H9 (cell line): ENCODE measurements at regions not wholly inside any gene's neighbourhood (a gene's known extent, or its start where the extent isn't known, plus 50 kb on each side); places are given as distances from the start of the nearest gene placed in this dataset.
A peak's percentile ranks its signal among the peaks of the same experiment; 100 is the strongest.

Source experiments
- DNase-seq: peaks from one replicate; pipeline ENCODE4 v3.0.0-alpha.2; 2017
- H2AFZ ChIP-seq: one replicate; pipeline ENCODE4 v1.6.1; 2013; ENCODE audit warnings: mild to moderate bottlenecking, low read length, control low read depth, moderate library complexity
- H2AK5ac ChIP-seq: 2 replicates; pipeline ENCODE4 v1.6.1; 2013; ENCODE audit warnings: low read length, control low read depth, mixed read lengths; ENCODE audit not compliant: insufficient read length
- H2BK120ac ChIP-seq: one replicate; pipeline ENCODE4 v1.6.1; 2013; ENCODE audit warnings: low read depth, mild to moderate bottlenecking, low read length, control low read depth, inconsistent platforms; ENCODE audit not compliant: poor library complexity, severe bottlenecking
- H2BK12ac ChIP-seq: 2 replicates; pipeline ENCODE4 v1.6.1; 2013; ENCODE audit warnings: low read length, control low read depth, mixed read lengths, low read depth; ENCODE audit not compliant: insufficient read length
- H2BK15ac ChIP-seq: 2 replicates; pipeline ENCODE4 v1.6.1; 2013; ENCODE audit warnings: low read depth, low read length, control low read depth
- H2BK20ac ChIP-seq: one replicate; pipeline ENCODE4 v1.6.1; 2013; ENCODE audit warnings: low read depth, mild to moderate bottlenecking, low read length, control low read depth, inconsistent platforms; ENCODE audit not compliant: poor library complexity, severe bottlenecking
- H2BK5ac ChIP-seq: 2 replicates; pipeline ENCODE4 v1.6.1; 2013; ENCODE audit warnings: low read length, control low read depth, mixed read lengths; ENCODE audit not compliant: insufficient read length
- H3K14ac ChIP-seq: 2 replicates; pipeline ENCODE4 v1.6.1; 2013; ENCODE audit warnings: low read length, control low read depth; ENCODE audit not compliant: insufficient read depth
- H3K18ac ChIP-seq: 2 replicates; pipeline ENCODE4 v1.6.1; 2013; ENCODE audit warnings: low read depth, mild to moderate bottlenecking, mixed read lengths, low read length, control low read depth; ENCODE audit not compliant: insufficient read length
- H3K23ac ChIP-seq: 2 replicates; pipeline ENCODE4 v1.6.1; 2013; ENCODE audit warnings: low read length, control low read depth, mixed read lengths, low read depth; ENCODE audit not compliant: insufficient read length
- H3K23me2 ChIP-seq: 2 replicates; pipeline ENCODE4 v1.6.1; 2013; ENCODE audit warnings: low read depth, mild to moderate bottlenecking, mixed read lengths, low read length, control low read depth; ENCODE audit not compliant: insufficient read length, poor library complexity, severe bottlenecking
- H3K27ac ChIP-seq: 2 replicates; pipeline ENCODE4 v1.5.1; 2013; ENCODE audit warnings: low read length, control low read depth, mixed read lengths, low read depth; ENCODE audit not compliant: insufficient read length
- H3K27me3 ChIP-seq: 2 replicates; pipeline ENCODE4 v1.6.1; 2013; ENCODE audit warnings: low read length, control low read depth, inconsistent platforms; ENCODE audit not compliant: insufficient read depth
- H3K4ac ChIP-seq: 2 replicates; pipeline ENCODE4 v1.6.1; 2013; ENCODE audit warnings: low read depth, mild to moderate bottlenecking, control low read depth, inconsistent platforms, low read length, moderate library complexity
- H3K4me1 ChIP-seq: 2 replicates; pipeline ENCODE4 v1.6.1; 2013; ENCODE audit warnings: low read length, control low read depth, inconsistent platforms; ENCODE audit not compliant: insufficient read depth
- H3K4me2 ChIP-seq: 2 replicates; pipeline ENCODE4 v1.6.1; 2013; ENCODE audit warnings: low read length, control low read depth, mixed read lengths; ENCODE audit not compliant: insufficient read length, insufficient read depth
- H3K56ac ChIP-seq: 2 replicates; pipeline ENCODE4 v1.6.1; 2013; ENCODE audit warnings: low read depth, mild to moderate bottlenecking, mixed read lengths, low read length, control low read depth; ENCODE audit not compliant: insufficient read length
- H3K79me1 ChIP-seq: 2 replicates; pipeline ENCODE4 v1.6.1; 2013; ENCODE audit warnings: low read depth, mild to moderate bottlenecking, moderate library complexity, low read length, control low read depth, inconsistent platforms; ENCODE audit not compliant: insufficient read depth, poor library complexity, severe bottlenecking
- H3K79me2 ChIP-seq: 2 replicates; pipeline ENCODE4 v1.6.1; 2013; ENCODE audit warnings: low read length, control low read depth, inconsistent platforms; ENCODE audit not compliant: insufficient read depth
- H3K9ac ChIP-seq: 2 replicates; pipeline ENCODE4 v1.6.1; 2013; ENCODE audit warnings: low read length, control low read depth, mixed read lengths; ENCODE audit not compliant: insufficient read length; ENCODE audit errors: extremely low read depth
- H3K9me3 ChIP-seq: one replicate; pipeline ENCODE4 v1.6.1; 2013; ENCODE audit warnings: low read depth, low read length, inconsistent platforms; ENCODE audit not compliant: control insufficient read depth
- H3T11ph ChIP-seq: one replicate; pipeline ENCODE4 v1.6.1; 2013; ENCODE audit warnings: mild to moderate bottlenecking, low read length, control low read depth, inconsistent platforms
- H4K20me1 ChIP-seq: one replicate; pipeline ENCODE4 v1.6.1; 2013; ENCODE audit not compliant: control insufficient read depth, insufficient read length, insufficient read depth
- H4K5ac ChIP-seq: 2 replicates; pipeline ENCODE4 v1.6.1; 2013; ENCODE audit warnings: low read depth, mild to moderate bottlenecking, mixed read lengths, low read length, control low read depth; ENCODE audit not compliant: insufficient read length
- H4K8ac ChIP-seq: replicated peaks from 2 replicates; pipeline ENCODE4 v1.6.1; 2013; ENCODE audit warnings: low read length, control low read depth, mixed read lengths, low read depth; ENCODE audit not compliant: insufficient read length
- H4K91ac ChIP-seq: 2 replicates; pipeline ENCODE4 v1.6.1; 2013; ENCODE audit warnings: low read depth, mild to moderate bottlenecking, moderate library complexity, mixed read lengths, low read length, control low read depth; ENCODE audit not compliant: insufficient read length
- H3K27ac Mint-ChIP-seq, 3 experiments: 2 replicates in 2 of 3; 3 replicates in 1 of 3; pipeline ENCODE4 v1.8.0; 2020 to 2021; ENCODE audit warnings: mixed read lengths in 3 of 3, mild to moderate bottlenecking in 1 of 3, moderate library complexity in 1 of 3
- H3K27me3 Mint-ChIP-seq: 2 replicates; pipeline ENCODE4 v1.8.0; 2021; ENCODE audit warnings: low read depth, mild to moderate bottlenecking, moderate library complexity, mixed read lengths
- H3K36me3 Mint-ChIP-seq, 3 experiments: 2 replicates in 2 of 3; 3 replicates in 1 of 3; pipeline ENCODE4 v1.8.0; 2020 to 2021; ENCODE audit warnings: low read depth in 3 of 3, mixed read lengths in 3 of 3; ENCODE audit not compliant: insufficient read depth in 1 of 3
- H3K4me1 Mint-ChIP-seq, 2 experiments: 2 replicates each; pipeline ENCODE4 v1.8.0; 2020; ENCODE audit warnings: mixed read lengths in 2 of 2
- H3K4me3 Mint-ChIP-seq, 2 experiments: 2 replicates in 1 of 2; 3 replicates in 1 of 2; pipeline ENCODE4 v1.8.0; 2020 to 2021; ENCODE audit warnings: mild to moderate bottlenecking in 2 of 2, mixed read lengths in 2 of 2, moderate library complexity in 1 of 2
- H3K9me3 Mint-ChIP-seq, 2 experiments: 2 replicates in 1 of 2; 3 replicates in 1 of 2; pipeline ENCODE4 v1.8.0; 2020; ENCODE audit warnings: mild to moderate bottlenecking in 2 of 2, mixed read lengths in 2 of 2, moderate library complexity in 1 of 2
- CTCF ChIP-seq: fragments of 200-600 bp; sonication (generic); conservative IDR thresholded peaks from 3 replicates; pipeline ENCODE4 v1.8.0; 2021; ENCODE audit warnings: antibody characterized with exemption, mild to moderate bottlenecking
- WGBS: extraction: QIAGEN DNeasy Blood & Tissue Kit; methylation state at CpG from one replicate; pipeline ENCODE4 v1.1.7; 2013; ENCODE audit warnings: missing lambda C conversion rate, low lambda C conversion rate, mixed read lengths; ENCODE audit not compliant: insufficient read length; ENCODE audit errors: extremely low coverage; 5-methylcytosine and 5-hydroxymethylcytosine counted together

GRCh38 chr2:200137271-200137670 lies 169.2 kb upstream of the SPATS2L start:
- no peak overlapping the region for H3K9ac ChIP-seq
- H3K27ac ChIP-seq = no peak overlapping the region
- H2AK5ac ChIP-seq = no peak overlapping the region
- no peak overlapping the region for H2BK120ac ChIP-seq
- peaks cover 2% of the 10 kb centered on the region for H3K23me2 ChIP-seq
- peak overlapping the region; percentile 46 for H2BK5ac ChIP-seq
- H4K8ac ChIP-seq = no peak overlapping the region
- WGBS = no CpG with 5 or more reads among the region's 2 CpGs
- H4K91ac ChIP-seq = no peak overlapping the region
- Mint-ChIP-seq H3K9me3 (peaks cover 19 to 20% of the 10 kb centered on the region in 2 experiments), H3K36me3 (peaks cover 15 to 18% (median 17%) of the 10 kb centered on the region in 3 experiments), H3K27ac (peak overlapping the region in 1 of 3 experiments; percentile 21; a peak in 1 of 7 replicates), H3K4me1 (peaks cover 28 to 42% of the 10 kb centered on the region in 2 experiments), H3K27me3 (no peaks in the 10 kb centered on the region), H3K4me3 (no peak overlapping the region)
- no peak overlapping the region for H2BK12ac ChIP-seq
- H3K27me3 ChIP-seq = no peaks in the 10 kb centered on the region
- no peak overlapping the region for H3K56ac ChIP-seq
- H3K4me2 ChIP-seq = no peak overlapping the region
- no peak overlapping the region for H3K4ac ChIP-seq
- H3K23ac ChIP-seq = no peak overlapping the region
- H3K79me2 ChIP-seq = no peaks in the 10 kb centered on the region
- no peak overlapping the region for H2BK20ac ChIP-seq
- H3T11ph ChIP-seq = peak overlapping the region; percentile 8
- TF ChIP-seq CTCF = no peak
- H3K79me1 ChIP-seq = no peaks in the 10 kb centered on the region
- peak overlapping the region; percentile 11 for H3K18ac ChIP-seq
- no peak overlapping the region for H4K5ac ChIP-seq
- H4K20me1 ChIP-seq = no peaks in the 10 kb centered on the region
- H2AFZ ChIP-seq = no peak overlapping the region
- H3K14ac ChIP-seq = no peak overlapping the region
- H3K9me3 ChIP-seq = peaks cover 18% of the 10 kb centered on the region
- DNase-seq = no peak
- H2BK15ac ChIP-seq = no peak overlapping the region
- H3K4me1 ChIP-seq = peaks cover 3% of the 10 kb centered on the region; the same call in 1 of the 2 replicates
